Loucy (cell line): ENCODE measurements at regions not wholly inside any gene's neighbourhood (a gene's known extent, or its start where the extent isn't known, plus 50 kb on each side); places are given as distances from the start of the nearest gene placed in this dataset.

Experiments
- H2AFZ ChIP-seq: fragments of 200-600 bp; sonication (generic); 2 replicates; pipeline ENCODE4 v1.6.0; 2016; ENCODE audit warnings: antibody characterized with exemption, mild to moderate bottlenecking, low read length, moderate library complexity
- H3F3A ChIP-seq: fragments of 200-600 bp; 2 replicates; pipeline ENCODE4 v1.6.0; 2016; ENCODE audit warnings: antibody characterized with exemption, low read depth, mild to moderate bottlenecking
- H3K27me3 ChIP-seq: fragments of 200-600 bp; sonication (generic); 2 replicates; pipeline ENCODE4 v1.6.1; 2014; ENCODE audit warnings: low read length, mild to moderate bottlenecking; ENCODE audit not compliant: insufficient read depth, poor library complexity, severe bottlenecking
- H3K36me3 ChIP-seq: fragments of 200-600 bp; sonication (generic); 2 replicates; pipeline ENCODE4 v1.6.1; 2016; ENCODE audit warnings: low read length; ENCODE audit not compliant: insufficient read depth
- H3K4me1 ChIP-seq: fragments of 200-600 bp; sonication (generic); 2 replicates; pipeline ENCODE4 v1.5.1; 2014; ENCODE audit warnings: low read length, mild to moderate bottlenecking; ENCODE audit not compliant: insufficient read depth, poor library complexity, severe bottlenecking
- H3K4me2 ChIP-seq: fragments of 200-600 bp; sonication (generic); 2 replicates; pipeline ENCODE4 v1.6.0; 2014; ENCODE audit warnings: antibody characterized with exemption, low read length, low read depth, mild to moderate bottlenecking; ENCODE audit not compliant: poor library complexity, severe bottlenecking
- H3K4me3 ChIP-seq: fragments of 200-600 bp; sonication (generic); 2 replicates; pipeline ENCODE4 v1.5.1; 2014; ENCODE audit warnings: low read length, mild to moderate bottlenecking, mixed read lengths; ENCODE audit not compliant: poor library complexity, severe bottlenecking
- H3K79me2 ChIP-seq: fragments of 200-600 bp; sonication (generic); 2 replicates; pipeline ENCODE4 v1.6.1; 2014; ENCODE audit warnings: low read length; ENCODE audit not compliant: insufficient read depth
- H3K9ac ChIP-seq: fragments of 200-600 bp; sonication (generic); 2 replicates; pipeline ENCODE4 v1.6.0; 2014; ENCODE audit warnings: mild to moderate bottlenecking, low read depth, low read length, moderate library complexity; ENCODE audit not compliant: poor library complexity, severe bottlenecking
- H3K9me2 ChIP-seq: fragments of 200-600 bp; sonication (generic); replicated peaks from 2 replicates; pipeline ENCODE4 v1.6.1; 2016; ENCODE audit warnings: low read depth, low read length, mixed read lengths
- H3K9me3 ChIP-seq: fragments of 200-600 bp; sonication (generic); 2 replicates; pipeline ENCODE4 v1.6.1; 2014; ENCODE audit warnings: mild to moderate bottlenecking, antibody characterized with exemption, low read length, low read depth; ENCODE audit not compliant: insufficient read depth
- H4K20me1 ChIP-seq: fragments of 200-600 bp; sonication (generic); 2 replicates; pipeline ENCODE4 v1.6.0; 2014; ENCODE audit warnings: antibody characterized with exemption, low read length, mild to moderate bottlenecking; ENCODE audit not compliant: insufficient read depth, poor library complexity, severe bottlenecking
- CTCF ChIP-seq: fragments of 200-600 bp; sonication (generic); conservative IDR thresholded peaks from 2 replicates; pipeline ENCODE4 v1.5.1; 2014; ENCODE audit warnings: mild to moderate bottlenecking, antibody characterized with exemption, low read length
- EZH2phosphoT487 ChIP-seq: fragments of 200-600 bp; IDR thresholded peaks from 2 replicates; pipeline ENCODE4 v1.6.1; 2018; ENCODE audit warnings: antibody characterized with exemption, mild to moderate bottlenecking, moderate library complexity, borderline replicate concordance

DNA sequence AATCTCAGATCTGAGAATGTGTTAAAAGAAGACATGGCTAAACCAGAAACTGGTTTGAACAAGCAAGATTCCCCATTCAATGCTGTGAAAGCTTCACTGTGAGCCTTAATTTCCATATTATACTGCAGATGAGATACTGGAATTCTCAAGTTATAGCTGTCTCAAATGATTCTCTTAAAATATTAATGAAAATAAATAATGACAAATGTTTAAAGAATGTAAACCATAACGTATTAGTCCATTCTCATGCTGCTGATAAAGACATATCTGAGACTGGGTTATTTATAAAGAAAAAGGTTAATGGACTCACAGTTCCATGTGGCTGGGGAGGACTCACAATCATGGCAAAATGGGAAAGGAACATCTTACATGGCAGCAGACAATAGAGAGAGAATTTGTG is 667.8 kb downstream of the SLITRK1 start:
- Histone ChIP-seq H3K36me3 (no peaks in the 10 kb centered on the region), H3K4me2 (no peak overlapping the region), H3K4me3 (no peak overlapping the region), H3K9me3 (no peaks in the 10 kb centered on the region), H3K27me3 (no peaks in the 10 kb centered on the region), H3K9me2 (no peaks in the 10 kb centered on the region), H3K79me2 (no peaks in the 10 kb centered on the region), H4K20me1 (no peaks in the 10 kb centered on the region), H2AFZ (no peak overlapping the region), H3K9ac (no peak overlapping the region), H3K4me1 (no peaks in the 10 kb centered on the region), H3F3A (no peaks in the 10 kb centered on the region)
- TF ChIP-seq EZH2phosphoT487 = no peak
- TF ChIP-seq CTCF = no peak

- H3F3A ChIP-seq = no peaks in the 10 kb centered on the region
- TF ChIP-seq EZH2phosphoT487 (no peak), CTCF (no peak)
- H3K9me3 ChIP-seq = no peaks in the 10 kb centered on the region
- no peaks in the 10 kb centered on the region for H3K4me1 ChIP-seq
- H3K9me2 ChIP-seq = no peaks in the 10 kb centered on the region
- H3K27me3 ChIP-seq = no peaks in the 10 kb centered on the region
- H3K4me3 ChIP-seq = no peak overlapping the region
- no peak overlapping the region for H3K9ac ChIP-seq
- no peaks in the 10 kb centered on the region for H3K36me3 ChIP-seq
- no peaks in the 10 kb centered on the region for H3K79me2 ChIP-seq
- H4K20me1 ChIP-seq = no peaks in the 10 kb centered on the region
- H2AFZ ChIP-seq = no peak overlapping the region
- no peak overlapping the region for H3K4me2 ChIP-seq
These were observed 671.0 kb downstream of the SLITRK1 start for GRCh38 chr13:83211301-83211700.

- no peak for TF ChIP-seq CTCF
- TF ChIP-seq EZH2phosphoT487 = no peak
- Histone ChIP-seq H3K4me1 (no peaks in the 10 kb centered on the region), H3K9me3 (no peaks in the 10 kb centered on the region), H3K79me2 (no peaks in the 10 kb centered on the region), H2AFZ (no peak overlapping the region), H3K4me2 (no peak overlapping the region), H3K9me2 (no peaks in the 10 kb centered on the region), H3K9ac (no peak overlapping the region), H3K27me3 (no peaks in the 10 kb centered on the region), H4K20me1 (no peaks in the 10 kb centered on the region), H3F3A (no peaks in the 10 kb centered on the region), H3K4me3 (no peak overlapping the region), H3K36me3 (no peaks in the 10 kb centered on the region)
These were observed 677.4 kb downstream of the SLITRK1 start for GRCh38 chr13:83204886-83205285.
